Epidermal melanocyte (primary cell): ENCODE measurements at regions not wholly inside any gene's neighbourhood (a gene's known extent, or its start where the extent isn't known, plus 50 kb on each side); places are given as distances from the start of the nearest gene placed in this dataset.
"Not testable (repeated sequence)": the region's sequence is repeated elsewhere in the genome, so short reads cannot be mapped to it uniquely, and the experiment has no call there.

Source experiments
- DNase-seq: peaks from one replicate; pipeline ENCODE4 v3.0.0; 2011; ENCODE audit warnings: low spot score; ENCODE audit not compliant: insufficient read length

- DNase-seq, result no peak
These were observed 206.0 kb downstream of the MTERF1 start for GRCh38 chr7:91674470-91674869.

DNA sequence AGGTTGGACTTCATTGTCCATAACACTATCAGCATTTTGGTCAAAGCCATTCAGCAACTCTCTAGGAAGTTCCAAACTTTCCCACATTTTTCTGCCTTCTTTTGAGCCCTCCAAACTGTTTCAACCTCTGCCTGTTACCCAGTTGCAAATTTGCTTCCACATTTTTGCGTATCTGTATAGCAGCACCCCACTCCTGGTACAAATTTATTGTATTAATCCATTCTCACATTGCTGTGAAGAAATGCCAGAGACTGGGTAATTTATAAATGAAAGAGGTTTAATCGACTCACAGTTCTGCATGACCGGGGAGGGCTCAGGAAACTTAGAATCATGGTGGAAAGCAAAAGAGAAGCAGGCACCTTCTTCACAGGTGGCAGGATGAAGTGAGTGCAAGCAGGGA lies 198.8 kb downstream of the MTERF1 start:
- no peak for DNase-seq

- no peak for DNase-seq
These were observed 196.7 kb downstream of the MTERF1 start for GRCh38 chr7:91683823-91684222.

GRCh38 chr7:91685544-91685943 lies 195.0 kb downstream of the MTERF1 start:
- no peak for DNase-seq

- DNase-seq, result no peak
These were observed 189.9 kb downstream of the MTERF1 start for GRCh38 chr7:91690541-91691070.

DNA sequence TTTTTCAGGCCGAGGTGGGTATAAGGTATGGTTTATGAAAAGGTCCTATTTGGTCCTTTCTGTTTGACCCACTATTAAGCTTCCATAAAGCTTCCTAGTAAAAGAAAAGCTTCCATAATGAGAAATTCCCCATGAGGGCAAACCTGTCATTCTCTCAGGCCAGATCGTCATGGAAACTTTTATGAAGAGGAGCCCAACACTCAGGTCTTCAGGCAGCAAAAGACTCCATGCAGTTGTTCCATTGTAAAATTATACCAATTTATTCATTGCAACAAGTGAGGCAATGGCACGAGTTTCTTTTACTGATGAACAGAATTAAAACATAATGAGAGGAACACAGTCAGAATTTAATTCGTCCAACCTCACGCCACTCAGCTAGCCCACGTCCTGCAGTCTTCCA lies 188.6 kb downstream of the MTERF1 start:
- DNase-seq, result no peak

DNA sequence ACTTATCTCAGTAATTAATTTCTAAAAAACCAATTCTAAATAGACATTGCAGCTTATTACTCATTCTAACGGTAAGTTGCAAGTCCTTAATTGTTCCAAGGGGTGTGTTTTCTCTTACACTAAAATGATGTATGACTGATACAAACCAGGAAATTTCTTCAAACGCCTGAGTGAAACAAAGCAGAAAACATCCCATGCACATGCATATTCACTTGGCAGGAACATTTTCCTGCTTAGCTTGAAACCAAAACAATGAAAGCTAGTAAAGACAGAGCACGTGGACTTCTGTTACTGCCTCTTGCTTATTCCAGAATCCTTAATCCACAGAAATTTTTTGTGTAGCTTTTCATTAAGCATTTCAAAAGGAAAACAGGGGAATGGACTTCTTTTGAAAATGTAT lies 187.7 kb downstream of the MTERF1 start:
- DNase-seq, result no peak

GRCh38 chr7:91694351-91694841 lies 186.1 kb downstream of the MTERF1 start:
- no peak for DNase-seq

DNA sequence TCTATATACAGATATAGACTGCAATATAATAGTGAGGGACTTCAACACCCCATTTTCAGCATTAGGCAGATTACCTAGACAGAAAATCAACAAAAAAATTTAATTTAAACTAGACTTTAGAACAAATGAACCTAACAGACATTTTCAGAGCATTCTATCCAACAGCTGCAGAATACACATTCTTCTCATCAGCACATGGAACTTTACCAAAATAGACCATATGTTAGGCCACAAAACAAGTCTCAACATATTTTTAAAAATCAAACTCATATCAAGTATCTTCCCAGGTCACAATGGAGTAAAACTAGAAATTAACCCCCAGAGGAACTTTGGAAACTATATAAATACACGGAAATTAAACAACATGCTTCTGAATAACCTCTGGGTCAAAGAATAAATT lies 169.6 kb downstream of the MTERF1 start:
- no peak for DNase-seq

GRCh38 chr7:91713669-91714068 lies 166.8 kb downstream of the MTERF1 start:
- DNase-seq, result no peak

- no peak for DNase-seq
These were observed 162.6 kb downstream of the MTERF1 start for GRCh38 chr7:91717681-91718470.

- no peak for DNase-seq
These were observed 161.5 kb downstream of the MTERF1 start for GRCh38 chr7:91719008-91719407.

- DNase-seq, result no peak
These were observed 160.1 kb downstream of the MTERF1 start for GRCh38 chr7:91720260-91720937.

GRCh38 chr7:91722831-91723230 lies 157.7 kb downstream of the MTERF1 start:
- no peak for DNase-seq

DNA sequence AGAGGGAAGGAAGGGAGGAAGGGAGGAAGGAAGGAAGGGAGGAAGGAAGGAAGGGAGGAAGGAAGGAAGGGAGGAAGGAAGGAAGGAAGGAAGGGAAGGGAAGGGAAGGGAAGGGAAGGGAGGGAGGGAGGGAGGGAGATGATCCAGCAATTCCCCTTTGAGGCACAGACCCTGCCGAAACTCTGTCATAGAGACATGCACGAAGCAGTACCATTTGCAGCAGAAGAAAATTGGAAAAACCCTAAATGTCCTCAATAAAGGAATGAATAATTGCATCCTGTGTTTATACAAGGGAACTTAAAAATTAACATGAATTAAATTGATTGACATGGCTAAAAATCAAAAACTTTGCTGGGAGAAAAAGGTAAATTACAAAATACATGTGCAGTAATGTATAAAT lies 151.5 kb downstream of the MTERF1 start:
- DNase-seq, result not testable (repeated sequence)

DNA sequence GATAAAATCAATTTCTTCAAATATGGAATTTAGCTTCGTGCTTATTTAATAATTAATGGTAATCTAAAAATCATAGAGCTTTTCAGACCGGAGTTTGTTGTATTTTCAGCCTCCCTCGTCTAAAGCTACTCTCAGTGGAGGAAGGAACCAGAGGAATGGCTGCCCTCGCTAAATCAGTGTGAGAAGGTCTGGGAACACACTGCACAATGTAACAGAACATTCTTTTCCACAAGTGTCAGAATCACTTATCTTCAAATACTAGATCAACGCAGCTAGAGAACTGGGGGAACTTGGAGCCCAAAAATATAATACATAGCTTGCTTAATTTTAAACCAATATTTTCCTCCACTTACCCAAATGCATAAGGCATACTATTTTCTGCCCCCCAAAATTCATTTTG lies 148.5 kb downstream of the MTERF1 start:
- no peak for DNase-seq

DNA sequence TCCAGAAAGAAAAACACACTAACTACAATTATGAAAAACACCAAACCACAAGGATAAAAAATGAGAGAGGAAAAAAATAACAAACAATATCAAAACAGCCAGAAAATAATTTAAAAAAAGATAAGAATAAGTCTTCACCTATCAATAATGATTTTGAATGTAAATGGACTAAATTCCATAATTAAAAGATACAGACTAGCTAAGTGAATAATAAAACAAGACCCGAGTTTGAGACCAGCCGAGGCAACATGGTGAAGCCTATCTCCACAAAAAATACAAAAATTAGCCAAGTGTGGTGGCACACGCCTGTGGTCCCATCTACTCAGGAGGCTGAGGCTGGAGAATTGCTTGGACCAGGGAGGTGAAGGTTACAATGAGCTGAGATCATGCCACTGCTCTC lies 131.1 kb downstream of the MTERF1 start:
- DNase-seq, result no peak

DNA sequence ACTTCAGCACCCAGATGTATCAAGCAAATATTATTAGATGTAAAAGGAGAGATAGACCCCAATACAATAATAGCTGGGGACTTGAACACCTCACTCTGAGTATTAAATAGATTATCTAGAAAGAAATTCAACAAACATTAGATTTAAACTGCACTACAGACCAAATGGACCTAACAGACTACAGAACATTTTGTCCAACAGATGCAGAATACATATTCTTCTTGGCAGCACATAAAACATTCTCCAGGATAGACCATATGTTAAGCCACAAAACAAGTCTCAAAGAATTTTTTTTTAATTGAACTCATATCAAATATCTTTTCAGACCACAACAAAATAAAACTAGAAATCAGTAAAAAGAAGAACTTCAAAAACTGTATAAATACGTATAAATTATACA lies 130.4 kb downstream of the MTERF1 start:
- DNase-seq, result no peak

DNA sequence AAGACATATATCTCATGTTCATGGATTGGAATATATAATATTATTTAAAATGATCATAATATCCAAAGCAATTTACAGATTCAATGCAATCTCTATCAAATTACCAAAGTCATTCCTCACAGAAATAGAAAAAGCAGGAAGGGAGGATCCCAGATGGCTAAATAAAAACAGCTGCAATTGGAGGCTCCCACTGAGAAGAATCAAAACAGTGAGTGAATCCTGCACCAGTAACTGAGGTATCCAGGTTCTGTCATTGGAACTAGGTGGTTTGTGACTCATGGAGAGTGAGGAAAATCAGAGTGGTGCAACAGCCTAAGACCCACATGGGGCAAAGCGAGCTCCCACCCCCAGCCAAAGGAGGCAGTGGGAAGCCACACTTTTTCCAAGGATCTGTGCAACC lies 128.4 kb downstream of the MTERF1 start:
- DNase-seq, result no peak

GRCh38 chr7:91754280-91754679 lies 126.2 kb downstream of the MTERF1 start:
- DNase-seq, result not testable (repeated sequence)

GRCh38 chr7:91755121-91755520 lies 125.4 kb downstream of the MTERF1 start:
- DNase-seq, result not testable (repeated sequence)

- no peak for DNase-seq
These were observed 121.2 kb downstream of the MTERF1 start for GRCh38 chr7:91759205-91759863.
